A673 (cell line): ENCODE measurements at regions not wholly inside any gene's neighbourhood (a gene's known extent, or its start where the extent isn't known, plus 50 kb on each side); places are given as distances from the start of the nearest gene placed in this dataset.
A peak's percentile ranks its signal among the peaks of the same experiment; 100 is the strongest.

ENCODE experiments used
- BruUV-seq: library from RNA; stranded (reverse); fragments of 400-500 nt; replicated peaks from 2 replicates; lab custom pipeline; 2021; lab: Mats Ljungman, UMichigan
- CTCF ChIA-PET: fragments of 300-600 bp; sonication (Branson Sonifier 250); formaldehyde crosslinking; loops from one replicate; lab custom pipeline; 2022; ENCODE audit warnings: antibody characterized with exemption; lab: Charles Lee
- POLR2A ChIA-PET: fragments of 300-600 bp; sonication (Branson Sonifier 250); formaldehyde crosslinking; loops from one replicate; lab custom pipeline; 2022; ENCODE audit warnings: antibody characterized with exemption; ENCODE audit not compliant: low non-redundant PET; lab: Charles Lee
- DNase-seq: peaks from one replicate; pipeline ENCODE4 v3.0.0-alpha.2; 2015; ENCODE audit warnings: low spot score
- H3K27ac ChIP-seq: fragments of 200-600 bp; sonication (generic); 2 replicates; pipeline ENCODE4 v1.5.1; 2016; ENCODE audit warnings: mixed run types, low read depth, mild to moderate bottlenecking, mixed read lengths, antibody characterized with exemption, low read length; ENCODE audit not compliant: poor library complexity, severe bottlenecking
- H3K27me3 ChIP-seq: fragments of 200-600 bp; sonication (generic); replicated peaks from 2 replicates; pipeline ENCODE4 v1.6.1; 2017; ENCODE audit warnings: mixed run types, low read depth, mild to moderate bottlenecking, mixed read lengths, antibody characterized with exemption, low read length; ENCODE audit not compliant: insufficient read depth, poor library complexity
- H3K36me3 ChIP-seq: fragments of 200-600 bp; sonication (generic); 2 replicates; pipeline ENCODE4 v1.6.1; 2016; ENCODE audit warnings: mixed run types, mild to moderate bottlenecking, mixed read lengths, antibody characterized with exemption, low read length; ENCODE audit not compliant: insufficient read depth, poor library complexity, severe bottlenecking
- H3K4me1 ChIP-seq: fragments of 200-600 bp; sonication (generic); 2 replicates; pipeline ENCODE4 v1.6.1; 2017; ENCODE audit warnings: mixed run types, mild to moderate bottlenecking, mixed read lengths, antibody characterized with exemption, low read length; ENCODE audit not compliant: insufficient read depth, poor library complexity, severe bottlenecking
- H3K4me3 ChIP-seq: fragments of 200-600 bp; sonication (generic); 2 replicates; pipeline ENCODE4 v1.5.1; 2016; ENCODE audit warnings: low read depth, mixed run types, mild to moderate bottlenecking, mixed read lengths, low read length; ENCODE audit not compliant: poor library complexity, severe bottlenecking
- H3K9me3 ChIP-seq: fragments of 200-600 bp; sonication (generic); 2 replicates; pipeline ENCODE4 v1.6.1; 2016; ENCODE audit warnings: mixed run types, low read depth, mild to moderate bottlenecking, mixed read lengths, antibody characterized with exemption, low read length; ENCODE audit not compliant: poor library complexity, severe bottlenecking
- CTCF ChIP-seq: fragments of 300-800, 200-600 bp; sonication (generic); conservative IDR thresholded peaks from 2 replicates; pipeline ENCODE4 v1.5.1; 2017; ENCODE audit warnings: low read depth, mild to moderate bottlenecking, antibody characterized with exemption, low read length, moderate library complexity, mixed read lengths
- EZH2 ChIP-seq: fragments of 200-600 bp; sonication (generic); IDR thresholded peaks from 2 replicates; pipeline ENCODE4 v1.6.1; 2017; ENCODE audit warnings: borderline replicate concordance, low read depth, mild to moderate bottlenecking, mixed read lengths, antibody characterized with exemption, low read length; ENCODE audit not compliant: poor library complexity, severe bottlenecking
- intact Hi-C: fragments of 100-400 bp; cut with micrococcal nuclease; formaldehyde crosslinking; loops from one replicate; pipeline ENCODE4 v1.10.0; 2022; ENCODE audit not compliant: unreplicated experiment

DNA sequence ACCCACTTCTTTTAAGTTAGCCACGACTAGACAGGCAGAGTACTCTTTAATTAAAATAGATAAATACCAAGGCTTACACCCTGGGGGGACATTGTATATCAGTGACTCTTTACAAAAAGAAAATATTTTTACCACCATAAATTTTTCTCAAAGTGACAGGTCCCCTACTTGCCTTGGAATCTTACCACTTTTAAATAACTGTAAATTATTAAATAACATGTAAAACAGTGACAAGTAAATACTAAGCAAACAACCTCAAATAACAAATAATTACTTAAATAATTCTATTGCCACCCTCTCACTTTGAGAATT is 116.3 kb downstream of the OGFRL1 start:
- Histone ChIP-seq H3K27ac (no peak overlapping the region), H3K27me3 (no peaks in the 10 kb centered on the region), H3K4me3 (no peak overlapping the region), H3K9me3 (no peaks in the 10 kb centered on the region), H3K36me3 (no peaks in the 10 kb centered on the region), H3K4me1 (peaks cover 11% of the 10 kb centered on the region)
- no TSS peak for BruUV-seq
- DNase-seq: no peak
- no peak for TF ChIP-seq CTCF
- POLR2A ChIA-PET: interaction anchor here (0.5 kb wide), 1 partner anchor 831 kb away, joined by 7 read pairs; no protein-coding TSS in a partner anchor
- intact Hi-C loops: no loop called here
- CTCF ChIA-PET: interaction anchor here (1.1 kb wide), 1 partner anchor 13 kb away, joined by 3 read pairs; no protein-coding TSS in a partner anchor

DNA sequence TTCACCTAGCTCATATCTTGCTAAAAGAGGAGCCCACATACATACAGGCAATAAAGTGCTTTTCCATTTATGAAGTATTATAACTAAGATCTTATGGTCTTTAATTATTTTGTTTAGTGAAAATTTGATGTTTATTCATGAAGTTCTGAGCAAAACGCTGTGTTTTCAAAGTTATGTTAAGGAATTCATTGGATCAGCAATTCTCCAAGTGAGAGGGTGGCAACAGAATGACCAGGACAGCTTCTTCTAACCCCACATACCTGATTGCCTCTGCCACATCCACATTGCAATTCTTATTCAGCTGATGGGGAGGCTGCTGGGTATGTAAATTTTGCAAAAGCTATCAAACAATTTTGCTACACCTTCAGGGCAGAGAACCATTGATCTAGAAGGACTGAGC is 116.8 kb downstream of the OGFRL1 start:
- TF ChIP-seq CTCF (no peak), EZH2 (no peak)
- Histone ChIP-seq H3K27me3 (no peaks in the 10 kb centered on the region), H3K36me3 (no peaks in the 10 kb centered on the region), H3K4me3 (no peak overlapping the region), H3K27ac (no peak overlapping the region), H3K4me1 (peaks cover 11% of the 10 kb centered on the region), H3K9me3 (no peaks in the 10 kb centered on the region)
- ChIA-PET POLR2A (interaction anchor here (0.5 kb wide), 1 partner anchor 831 kb away, joined by 7 read pairs; no protein-coding TSS in a partner anchor), CTCF (interaction anchor here (1.1 kb wide), 1 partner anchor 13 kb away, joined by 3 read pairs; no protein-coding TSS in a partner anchor)
- BruUV-seq: no TSS peak
- intact Hi-C loops: no loop called here
- no peak for DNase-seq

GRCh38 chr6:71406865-71407860 is 118.6 kb downstream of the OGFRL1 start:
- Histone ChIP-seq H3K9me3 (no peaks in the 10 kb centered on the region), H3K36me3 (no peaks in the 10 kb centered on the region), H3K4me1 (peaks cover 11% of the 10 kb centered on the region), H3K27me3 (no peaks in the 10 kb centered on the region), H3K4me3 (no peak overlapping the region), H3K27ac (no peak overlapping the region)
- TF ChIP-seq CTCF (no peak), EZH2 (no peak)
- BruUV-seq: no TSS peak
- DNase-seq: peak; percentile 42
- ChIA-PET CTCF (no interaction called here), POLR2A (no interaction called here)
- intact Hi-C loops: no loop called here
